Endothelial cell of umbilical vein (primary cell): ENCODE measurements at regions not wholly inside any gene's neighbourhood (a gene's known extent, or its start where the extent isn't known, plus 50 kb on each side); places are given as distances from the start of the nearest gene placed in this dataset.

Experiments used
- BruUV-seq: library from RNA; stranded (reverse); fragments of 400-500 nt; replicated peaks from 2 replicates; lab custom pipeline; 2021; lab: Mats Ljungman, UMichigan
- CTCF ChIA-PET: fragments of 300-600, 350-600 bp; sonication (Branson Sonifier 250); formaldehyde crosslinking; loops from one replicate; lab custom pipeline; 2021; ENCODE audit warnings: antibody characterized with exemption, inconsistent platforms; lab: Charles Lee
- POLR2A ChIA-PET: fragments of 300-600, 350-600 bp; sonication (Branson Sonifier 250); formaldehyde crosslinking; loops from one replicate; lab custom pipeline; 2021; ENCODE audit warnings: antibody characterized with exemption, inconsistent platforms; lab: Charles Lee
- DNase-seq: peaks from one replicate; pipeline ENCODE4 v3.0.0-alpha.2; 2011; ENCODE audit warnings: low read depth, low spot score
- FAIRE-seq: peaks from 2 replicates; lab custom pipeline; 2011; peaks lifted over from hg19 to GRCh38; lab: Jason Lieb, UNC
- H2AFZ ChIP-seq: 2 replicates; pipeline ENCODE4 v1.6.0; 2012; ENCODE audit warnings: low read depth, low read length, control low read depth, inconsistent platforms
- H3K27ac ChIP-seq: 2 replicates; pipeline ENCODE4 v1.5.1; 2011; ENCODE audit warnings: low read depth, mild to moderate bottlenecking, control low read depth, low read length, moderate library complexity; ENCODE audit not compliant: insufficient read depth
- H3K27me3 ChIP-seq, 2 experiments: 2 replicates each; pipeline versions ENCODE4 v1.6.0 to v1.6.1; 2011; ENCODE audit warnings: low read length in 2 of 2, mixed read lengths in 1 of 2; ENCODE audit not compliant: control insufficient read depth in 2 of 2, insufficient read depth in 2 of 2
- H3K36me3 ChIP-seq, 2 experiments: 2 replicates in 1 of 2; 3 replicates in 1 of 2; pipeline ENCODE4 v1.5.1; 2011; ENCODE audit warnings: low read length in 2 of 2, mild to moderate bottlenecking in 1 of 2, moderate library complexity in 1 of 2; ENCODE audit not compliant: control insufficient read depth in 2 of 2, insufficient read depth in 2 of 2; ENCODE audit errors: extremely low read depth in 1 of 2
- H3K4me1 ChIP-seq: 3 replicates; pipeline ENCODE4 v1.5.1; 2011; ENCODE audit warnings: mild to moderate bottlenecking, low read length; ENCODE audit not compliant: control insufficient read depth, insufficient read depth; ENCODE audit errors: extremely low read depth
- H3K4me2 ChIP-seq: 2 replicates; pipeline ENCODE4 v1.6.1; 2011; ENCODE audit warnings: low read length, control low read depth, mixed read lengths; ENCODE audit not compliant: insufficient read depth
- H3K4me3 ChIP-seq, 3 experiments: fragments of 200-600 bp in 1 of 3; sonication (generic), shearing (Covaris generic) in 1 of 3; replicated peaks in 1 of 3; 2 replicates each; pipeline ENCODE4 v1.5.1; 2011 to 2016; ENCODE audit warnings: control low read depth in 3 of 3, low read length in 3 of 3, mild to moderate bottlenecking in 2 of 3, inconsistent platforms in 1 of 3, low read depth in 1 of 3, moderate library complexity in 1 of 3; ENCODE audit not compliant: insufficient read depth in 1 of 3
- H3K79me2 ChIP-seq: 2 replicates; pipeline ENCODE4 v1.6.0; 2012; ENCODE audit warnings: low read length, inconsistent platforms; ENCODE audit not compliant: control insufficient read depth, insufficient read depth
- H3K9ac ChIP-seq: replicated peaks from 2 replicates; pipeline ENCODE3; 2011; ENCODE audit warnings: low read length, control low read depth; ENCODE audit not compliant: insufficient read depth; ENCODE audit errors: extremely low read depth
- H3K9me1 ChIP-seq: replicated peaks from 3 replicates; pipeline ENCODE4 v1.6.0; 2011; ENCODE audit warnings: mild to moderate bottlenecking, low read length; ENCODE audit not compliant: control insufficient read depth, insufficient read depth; ENCODE audit errors: extremely low read depth
- H3K9me3 ChIP-seq: replicated peaks from 2 replicates; pipeline ENCODE4 v1.5.1; 2012; ENCODE audit warnings: low read length, inconsistent platforms; ENCODE audit not compliant: control insufficient read depth, insufficient read depth
- H4K20me1 ChIP-seq: replicated peaks from 2 replicates; pipeline ENCODE3; 2011; ENCODE audit warnings: mild to moderate bottlenecking, low read length; ENCODE audit not compliant: control insufficient read depth, insufficient read depth; ENCODE audit errors: extremely low read depth
- EZH2 ChIP-seq: IDR thresholded peaks from 2 replicates; pipeline ENCODE4 v1.6.1; 2012; ENCODE audit warnings: borderline replicate concordance, low read depth, mild to moderate bottlenecking, moderate library complexity, low read length, inconsistent platforms; ENCODE audit not compliant: severe bottlenecking
- FOS ChIP-seq: IDR thresholded peaks from 2 replicates; pipeline ENCODE4 v1.6.1; 2011; ENCODE audit warnings: mild to moderate bottlenecking, low read length, moderate library complexity, borderline replicate concordance; ENCODE audit not compliant: insufficient read depth
- GATA2 ChIP-seq: IDR thresholded peaks from 2 replicates; pipeline ENCODE4 v1.7.0; 2011; ENCODE audit warnings: low read depth, mild to moderate bottlenecking, moderate library complexity, mixed read lengths, low read length; ENCODE audit not compliant: insufficient read length, insufficient read depth
- JUN ChIP-seq: IDR thresholded peaks from 2 replicates; pipeline ENCODE4 v1.6.1; 2011; ENCODE audit warnings: borderline replicate concordance, low read depth; ENCODE audit not compliant: insufficient read length, insufficient read depth
- MYC ChIP-seq: IDR thresholded peaks from one replicate; pipeline ENCODE4 v1.6.1; 2011; ENCODE audit warnings: mild to moderate bottlenecking, low read depth, low read length
- POLR2A ChIP-seq: IDR thresholded peaks from 2 replicates; pipeline ENCODE4 v1.6.1; 2012; ENCODE audit warnings: low read depth, mild to moderate bottlenecking, control low read depth, low read length
- POLR2AphosphoS5 ChIP-seq: IDR thresholded peaks from 2 replicates; pipeline ENCODE4 v1.6.1; 2012; ENCODE audit warnings: low read depth, mild to moderate bottlenecking, control low read depth, low read length, moderate library complexity; ENCODE audit not compliant: insufficient read depth
- dilution Hi-C: fragments of 300-500 bp; cut with MboI; formaldehyde crosslinking; loops from one replicate; pipeline ENCODE4 v1.15.0; 2019; ENCODE audit warnings: low sequenced_read_pairs; ENCODE audit not compliant: extremely low pct_ligation_motif_present
- intact Hi-C: fragments of 100-400 bp; cut with micrococcal nuclease; formaldehyde crosslinking; loops from one replicate; pipeline ENCODE4 v1.10.0; 2022
- TF ChIP-seq, protein P1 (sequence below), 2 donors: IDR thresholded peaks; 1 replicate in 1 of 2; 2 replicates in 1 of 2; pipeline ENCODE4 v1.5.1; 2011; ENCODE audit warnings: low read length in 2 of 2, mild to moderate bottlenecking in 2 of 2, moderate library complexity in 2 of 2, control low read depth in 1 of 2, inconsistent platforms in 1 of 2, low read depth in 1 of 2; ENCODE audit not compliant: insufficient read depth in 1 of 2; ENCODE audit errors: extremely low read depth in 1 of 2
- TF ChIP-seq, protein P2 (sequence below): IDR thresholded peaks from 2 replicates; pipeline ENCODE4 v1.6.1; 2011; ENCODE audit not compliant: insufficient read depth, insufficient read length

DNA sequence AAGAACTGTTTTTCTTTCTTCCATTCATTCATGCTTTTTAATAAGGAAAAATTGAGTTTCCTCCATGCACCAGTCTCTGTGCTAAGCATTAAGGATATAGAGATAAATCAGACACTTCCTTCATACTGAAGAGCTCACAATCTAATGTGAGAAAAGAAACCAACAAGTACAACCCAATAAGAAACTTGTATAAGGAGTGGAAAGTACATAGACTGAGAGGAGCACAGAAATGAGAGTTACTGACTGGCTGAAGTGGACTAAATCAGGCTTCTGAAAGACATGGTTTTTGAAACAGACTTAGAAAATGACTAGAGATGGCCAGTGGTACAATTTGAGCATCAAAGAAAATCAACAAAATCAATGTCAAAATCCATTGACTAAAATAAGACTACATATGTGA is 524.4 kb downstream of the PLPP3 start:
- CTCF ChIA-PET: interaction anchor here (1.0 kb wide), 1 partner anchor 15 kb away, joined by 3 read pairs; no protein-coding TSS in a partner anchor
- BruUV-seq: no TSS peak
- intact Hi-C loops: no loop called here

More for the DNA sequence above, 524.4 kb downstream of the PLPP3 start:
- Histone ChIP-seq H3K4me2 (no peak overlapping the region), H3K9me3 (no peaks in the 10 kb centered on the region), H3K9me1 (no peaks in the 10 kb centered on the region), H2AFZ (no peak overlapping the region), H3K9ac (no peak overlapping the region), H3K27ac (no peak overlapping the region), H3K27me3 (no peaks in the 10 kb centered on the region), H3K4me3 (no peak overlapping the region), H3K4me1 (no peaks in the 10 kb centered on the region), H3K79me2 (no peaks in the 10 kb centered on the region), H3K36me3 (no peaks in the 10 kb centered on the region), H4K20me1 (no peaks in the 10 kb centered on the region)
- FAIRE-seq (no peak), DNase-seq (no peak)
- TF ChIP-seq POLR2AphosphoS5 (no peak), GATA2 (no peak), JUN (no peak), MYC (no peak), FOS (no peak), POLR2A (no peak), EZH2 (no peak)
- TF ChIP-seq, protein P1, sequence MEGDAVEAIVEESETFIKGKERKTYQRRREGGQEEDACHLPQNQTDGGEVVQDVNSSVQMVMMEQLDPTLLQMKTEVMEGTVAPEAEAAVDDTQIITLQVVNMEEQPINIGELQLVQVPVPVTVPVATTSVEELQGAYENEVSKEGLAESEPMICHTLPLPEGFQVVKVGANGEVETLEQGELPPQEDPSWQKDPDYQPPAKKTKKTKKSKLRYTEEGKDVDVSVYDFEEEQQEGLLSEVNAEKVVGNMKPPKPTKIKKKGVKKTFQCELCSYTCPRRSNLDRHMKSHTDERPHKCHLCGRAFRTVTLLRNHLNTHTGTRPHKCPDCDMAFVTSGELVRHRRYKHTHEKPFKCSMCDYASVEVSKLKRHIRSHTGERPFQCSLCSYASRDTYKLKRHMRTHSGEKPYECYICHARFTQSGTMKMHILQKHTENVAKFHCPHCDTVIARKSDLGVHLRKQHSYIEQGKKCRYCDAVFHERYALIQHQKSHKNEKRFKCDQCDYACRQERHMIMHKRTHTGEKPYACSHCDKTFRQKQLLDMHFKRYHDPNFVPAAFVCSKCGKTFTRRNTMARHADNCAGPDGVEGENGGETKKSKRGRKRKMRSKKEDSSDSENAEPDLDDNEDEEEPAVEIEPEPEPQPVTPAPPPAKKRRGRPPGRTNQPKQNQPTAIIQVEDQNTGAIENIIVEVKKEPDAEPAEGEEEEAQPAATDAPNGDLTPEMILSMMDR (IDR thresholded peaks at IDR 0.05; ENCODE audit: extremely low read depth in 1 of 2, insufficient read depth in 1 of 2, low read depth in 1 of 2, low read length in 2 of 2): no peak
- TF ChIP-seq, protein P2, sequence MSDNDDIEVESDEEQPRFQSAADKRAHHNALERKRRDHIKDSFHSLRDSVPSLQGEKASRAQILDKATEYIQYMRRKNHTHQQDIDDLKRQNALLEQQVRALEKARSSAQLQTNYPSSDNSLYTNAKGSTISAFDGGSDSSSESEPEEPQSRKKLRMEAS: no peak
- dilution Hi-C loops: no loop called here
- POLR2A ChIA-PET: no interaction called here
